ENCODE measurements at regions not wholly inside any gene's neighbourhood (a gene's known extent, or its start where the extent isn't known, plus 50 kb on each side); places are given as distances from the start of the nearest gene placed in this dataset.

DNA sequence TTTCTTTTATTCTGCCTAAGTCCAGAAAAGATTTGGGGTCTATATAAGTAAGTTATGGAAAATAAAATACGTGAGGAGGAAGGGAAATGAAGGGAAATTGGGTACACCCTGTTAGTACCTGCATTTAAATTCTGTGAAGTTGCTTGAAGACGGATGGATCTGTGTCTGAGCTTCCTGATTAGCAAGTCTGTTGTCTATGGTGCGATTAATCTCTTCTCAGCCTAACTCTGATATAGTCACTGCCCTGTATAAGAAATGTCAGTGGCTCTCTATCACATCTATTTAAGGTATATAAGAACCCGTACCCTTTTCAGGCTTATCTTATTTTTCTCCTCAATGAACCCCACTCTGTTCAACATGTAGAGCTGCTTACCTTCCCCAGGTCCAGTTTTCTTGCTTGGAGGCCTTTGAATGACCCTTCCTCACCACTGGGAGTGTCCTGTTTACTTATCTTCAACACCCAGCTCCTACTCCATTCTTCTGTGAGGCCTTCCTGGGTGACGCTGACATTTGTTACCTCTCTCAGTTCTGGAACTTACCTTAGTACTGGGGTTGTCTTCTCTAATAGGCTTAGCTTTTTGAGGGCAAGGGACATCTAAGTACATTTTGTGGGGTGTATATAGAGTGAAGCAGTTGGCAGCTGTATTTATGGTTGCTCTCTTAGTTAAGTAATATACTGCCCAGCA is 149.6 kb upstream of the PRPS1L1 start:
- TF ChIP-seq, protein P1, sequence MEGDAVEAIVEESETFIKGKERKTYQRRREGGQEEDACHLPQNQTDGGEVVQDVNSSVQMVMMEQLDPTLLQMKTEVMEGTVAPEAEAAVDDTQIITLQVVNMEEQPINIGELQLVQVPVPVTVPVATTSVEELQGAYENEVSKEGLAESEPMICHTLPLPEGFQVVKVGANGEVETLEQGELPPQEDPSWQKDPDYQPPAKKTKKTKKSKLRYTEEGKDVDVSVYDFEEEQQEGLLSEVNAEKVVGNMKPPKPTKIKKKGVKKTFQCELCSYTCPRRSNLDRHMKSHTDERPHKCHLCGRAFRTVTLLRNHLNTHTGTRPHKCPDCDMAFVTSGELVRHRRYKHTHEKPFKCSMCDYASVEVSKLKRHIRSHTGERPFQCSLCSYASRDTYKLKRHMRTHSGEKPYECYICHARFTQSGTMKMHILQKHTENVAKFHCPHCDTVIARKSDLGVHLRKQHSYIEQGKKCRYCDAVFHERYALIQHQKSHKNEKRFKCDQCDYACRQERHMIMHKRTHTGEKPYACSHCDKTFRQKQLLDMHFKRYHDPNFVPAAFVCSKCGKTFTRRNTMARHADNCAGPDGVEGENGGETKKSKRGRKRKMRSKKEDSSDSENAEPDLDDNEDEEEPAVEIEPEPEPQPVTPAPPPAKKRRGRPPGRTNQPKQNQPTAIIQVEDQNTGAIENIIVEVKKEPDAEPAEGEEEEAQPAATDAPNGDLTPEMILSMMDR (IDR thresholded peaks at IDR 0.05 in 2 of 3, conservative IDR thresholded peaks at IDR 0.05 in 1 of 3; ENCODE audit: borderline replicate concordance in 1 of 3, insufficient read depth in 1 of 3, low read depth in 2 of 3, low read length in 2 of 3) = no peak
- TF ChIP-seq POLR2A (IDR thresholded peaks at IDR 0.05; ENCODE audit: borderline replicate concordance, extremely low read depth, insufficient read depth, insufficient read length) = no peak
- no peak for TF ChIP-seq EZH2 (IDR thresholded peaks at IDR 0.05)
- no peak for TF ChIP-seq JUND (IDR thresholded peaks at IDR 0.05)
- no peak for TF ChIP-seq RAD21 (IDR thresholded peaks at IDR 0.05; ENCODE audit: low read depth)
- no peak for TF ChIP-seq SP1 (IDR thresholded peaks at IDR 0.05; ENCODE audit: low read depth)
- TF ChIP-seq YY1 (IDR thresholded peaks at IDR 0.05; ENCODE audit: extremely low read depth, insufficient replicate concordance, low read depth, low read length) = no peak
- TF ChIP-seq ELF1 (IDR thresholded peaks at IDR 0.05; ENCODE audit: borderline replicate concordance, low read depth) = no peak
- no peak for TF ChIP-seq POLR2AphosphoS5 (IDR thresholded peaks at IDR 0.05; ENCODE audit: low read depth, low read length)
- no peak for TF ChIP-seq EGR1 (IDR thresholded peaks at IDR 0.05; ENCODE audit: low read depth)
- TF ChIP-seq, protein P2, sequence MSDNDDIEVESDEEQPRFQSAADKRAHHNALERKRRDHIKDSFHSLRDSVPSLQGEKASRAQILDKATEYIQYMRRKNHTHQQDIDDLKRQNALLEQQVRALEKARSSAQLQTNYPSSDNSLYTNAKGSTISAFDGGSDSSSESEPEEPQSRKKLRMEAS (IDR thresholded peaks at IDR 0.05) = no peak
- no peak for TF ChIP-seq EZH2phosphoT487 (IDR thresholded peaks at IDR 0.05; ENCODE audit: borderline replicate concordance)
